ENCODE measurements at regions not wholly inside any gene's neighbourhood (a gene's known extent, or its start where the extent isn't known, plus 50 kb on each side); places are given as distances from the start of the nearest gene placed in this dataset.

DNA sequence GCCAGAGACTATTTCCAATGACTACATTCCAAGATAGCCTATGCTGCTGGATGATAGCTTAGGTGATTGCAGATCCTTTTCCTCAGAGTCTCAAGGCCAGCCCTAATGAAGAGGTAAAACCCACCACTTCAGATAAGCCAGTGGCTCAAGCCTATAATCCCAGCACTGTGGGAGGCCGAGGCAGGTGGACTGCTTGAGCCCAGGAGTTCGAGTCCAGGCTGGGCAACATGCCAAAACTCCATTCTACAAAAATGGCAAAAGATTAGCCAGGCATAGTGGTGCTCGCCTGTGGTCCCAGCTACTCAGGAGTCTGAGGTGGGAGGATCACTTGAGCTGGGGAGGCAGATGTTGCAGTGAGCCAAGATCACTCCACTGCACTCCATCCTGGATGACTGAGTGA lies 495.3 kb downstream of the ZIC1 start:
- TF ChIP-seq, protein P1, sequence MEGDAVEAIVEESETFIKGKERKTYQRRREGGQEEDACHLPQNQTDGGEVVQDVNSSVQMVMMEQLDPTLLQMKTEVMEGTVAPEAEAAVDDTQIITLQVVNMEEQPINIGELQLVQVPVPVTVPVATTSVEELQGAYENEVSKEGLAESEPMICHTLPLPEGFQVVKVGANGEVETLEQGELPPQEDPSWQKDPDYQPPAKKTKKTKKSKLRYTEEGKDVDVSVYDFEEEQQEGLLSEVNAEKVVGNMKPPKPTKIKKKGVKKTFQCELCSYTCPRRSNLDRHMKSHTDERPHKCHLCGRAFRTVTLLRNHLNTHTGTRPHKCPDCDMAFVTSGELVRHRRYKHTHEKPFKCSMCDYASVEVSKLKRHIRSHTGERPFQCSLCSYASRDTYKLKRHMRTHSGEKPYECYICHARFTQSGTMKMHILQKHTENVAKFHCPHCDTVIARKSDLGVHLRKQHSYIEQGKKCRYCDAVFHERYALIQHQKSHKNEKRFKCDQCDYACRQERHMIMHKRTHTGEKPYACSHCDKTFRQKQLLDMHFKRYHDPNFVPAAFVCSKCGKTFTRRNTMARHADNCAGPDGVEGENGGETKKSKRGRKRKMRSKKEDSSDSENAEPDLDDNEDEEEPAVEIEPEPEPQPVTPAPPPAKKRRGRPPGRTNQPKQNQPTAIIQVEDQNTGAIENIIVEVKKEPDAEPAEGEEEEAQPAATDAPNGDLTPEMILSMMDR (IDR thresholded peaks at IDR 0.05): no peak
- TF ChIP-seq POLR2A (IDR thresholded peaks at IDR 0.05): no peak

Measured in esophagus squamous epithelium (tissue), 4 donors.